ENCODE measurements at regions not wholly inside any gene's neighbourhood (a gene's known extent, or its start where the extent isn't known, plus 50 kb on each side); places are given as distances from the start of the nearest gene placed in this dataset.

GRCh38 chr21:15397258-15397657 is 332.5 kb upstream of the NRIP1 start:
- Histone ChIP-seq H3K27ac (ENCODE audit: extremely low read depth, low read depth, low read length) (no peak overlapping the region), H3K9me3 (ENCODE audit: control insufficient read depth, insufficient read depth, low read depth, low read length) (no peaks in the 10 kb centered on the region), H3K4me1 (ENCODE audit: control insufficient read depth, insufficient read depth, low read length) (no peaks in the 10 kb centered on the region), H3K4me3 (ENCODE audit: low read depth, low read length) (no peak overlapping the region), H3K36me3 (ENCODE audit: control insufficient read depth in 2 of 2, insufficient read depth in 1 of 2, low read length in 2 of 2) (no peaks in the 10 kb centered on the region)
- no peak for TF ChIP-seq PRDM6 (tag by site-specific recombination; IDR thresholded peaks at IDR 0.05)
- TF ChIP-seq KLF8 (tag by site-specific recombination; IDR thresholded peaks at IDR 0.05), result no peak
- no peak for TF ChIP-seq ZNF585B (tag by site-specific recombination; IDR thresholded peaks at IDR 0.05)
- TF ChIP-seq ZNF580 (tag by site-specific recombination; IDR thresholded peaks at IDR 0.05), result no peak
- no peak for TF ChIP-seq MYNN (tag by site-specific recombination; IDR thresholded peaks at IDR 0.05; ENCODE audit: borderline replicate concordance)
- TF ChIP-seq ZNF394 (tag by site-specific recombination; IDR thresholded peaks at IDR 0.05; ENCODE audit: borderline replicate concordance), result no peak
- TF ChIP-seq EGR2 (tag by site-specific recombination; IDR thresholded peaks at IDR 0.05; ENCODE audit: low read depth), result no peak
- TF ChIP-seq ZNF449 (tag by site-specific recombination; IDR thresholded peaks at IDR 0.05), result no peak
- no peak for TF ChIP-seq ZNF664 (tag by site-specific recombination; IDR thresholded peaks at IDR 0.05)
- no peak for TF ChIP-seq ZNF157 (tag by site-specific recombination; IDR thresholded peaks at IDR 0.05)
- TF ChIP-seq ZNF518A (tag by site-specific recombination; conservative IDR thresholded peaks at IDR 0.05; ENCODE audit: low read depth), result no peak
- no peak for TF ChIP-seq FEZF1 (tag by site-specific recombination; IDR thresholded peaks at IDR 0.05)
- TF ChIP-seq ZNF776 (tag by site-specific recombination; IDR thresholded peaks at IDR 0.05; ENCODE audit: borderline replicate concordance), result no peak
- TF ChIP-seq ZNF302 (tag by site-specific recombination; IDR thresholded peaks at IDR 0.05; ENCODE audit: low read depth), result no peak
- no peak for TF ChIP-seq ZBTB44 (tag by site-specific recombination; IDR thresholded peaks at IDR 0.05)
- TF ChIP-seq YY1 (tag by site-specific recombination; IDR thresholded peaks at IDR 0.05), result no peak
- CTCF ChIA-PET, result no interaction called here
- POLR2A ChIA-PET, result no interaction called here

Measured in HEK293 (cell line).